NCI-H1930 (cell line): ENCODE measurements at regions not wholly inside any gene's neighbourhood (a gene's known extent, or its start where the extent isn't known, plus 50 kb on each side); places are given as distances from the start of the nearest gene placed in this dataset.

Source experiments
- DNase-seq, 2 experiments: peaks; one replicate each; lab custom pipeline; 2025; lab: John Stamatoyannopoulos, UW

- no peak for DNase-seq
These were observed 231.6 kb upstream of the GRIP1 start for GRCh38 chr12:66910366-66910974.

- no peak for DNase-seq
These were observed 236.5 kb upstream of the GRIP1 start for GRCh38 chr12:66915306-66915904.

GRCh38 chr12:66916189-66916588, 237.3 kb upstream of the GRIP1 start:
- DNase-seq: no peak

- no peak for DNase-seq
These were observed 240.6 kb upstream of the GRIP1 start for GRCh38 chr12:66919466-66919865.

GRCh38 chr12:66920205-66920604, 241.3 kb upstream of the GRIP1 start:
- DNase-seq: no peak

GRCh38 chr12:66921151-66921550, 242.3 kb upstream of the GRIP1 start:
- no peak for DNase-seq

- no peak for DNase-seq
These were observed 246.2 kb upstream of the GRIP1 start for GRCh38 chr12:66925083-66925482.

- no peak for DNase-seq
These were observed 250.2 kb upstream of the GRIP1 start for GRCh38 chr12:66929121-66929520.

GRCh38 chr12:66931091-66931490, 252.2 kb upstream of the GRIP1 start:
- DNase-seq: no peak

- no peak for DNase-seq
These were observed 253.2 kb upstream of the GRIP1 start for GRCh38 chr12:66932126-66932525.

- no peak for DNase-seq
These were observed 255.6 kb upstream of the GRIP1 start for GRCh38 chr12:66934302-66935062.

- DNase-seq: no peak
These were observed 262.3 kb upstream of the GRIP1 start for GRCh38 chr12:66941150-66941549.

GRCh38 chr12:66942741-66943465, 264.0 kb upstream of the GRIP1 start:
- DNase-seq: no peak

GRCh38 chr12:66944365-66944764, 265.5 kb upstream of the GRIP1 start:
- DNase-seq: no peak

GRCh38 chr12:66945189-66945817, 266.4 kb upstream of the GRIP1 start:
- DNase-seq: no peak

- DNase-seq: no peak
These were observed 268.2 kb upstream of the GRIP1 start for GRCh38 chr12:66947119-66947518.

GRCh38 chr12:66952668-66953067, 273.8 kb upstream of the GRIP1 start:
- DNase-seq: no peak

- DNase-seq: no peak
These were observed 277.4 kb upstream of the GRIP1 start for GRCh38 chr12:66956300-66956699.

GRCh38 chr12:66959276-66959675, 280.4 kb upstream of the GRIP1 start:
- DNase-seq: no peak

- DNase-seq: no peak
These were observed 281.1 kb upstream of the GRIP1 start for GRCh38 chr12:66960006-66960405.

- DNase-seq: no peak
These were observed 282.1 kb upstream of the GRIP1 start for GRCh38 chr12:66960704-66961690.
